GM04504 (cell line): ENCODE measurements at regions not wholly inside any gene's neighbourhood (a gene's known extent, or its start where the extent isn't known, plus 50 kb on each side); places are given as distances from the start of the nearest gene placed in this dataset.
A peak's percentile ranks its signal among the peaks of the same experiment; 100 is the strongest.

Source experiments
- DNase-seq: peaks from one replicate; pipeline ENCODE4 v3.0.0-alpha.2; 2012; ENCODE audit warnings: low read depth

GRCh38 chr6:44062771-44063560 is 64.3 kb downstream of the MRPL14 start:
- DNase-seq, result no peak

- no peak for DNase-seq
Measured at GRCh38 chr6:44062105-44062770, 65.0 kb downstream of the MRPL14 start.

GRCh38 chr6:44061375-44062104 is 65.7 kb downstream of the MRPL14 start:
- no peak for DNase-seq

- DNase-seq, result no peak
Measured at GRCh38 chr6:44060612-44061374, 66.5 kb downstream of the MRPL14 start.

GRCh38 chr6:44059359-44060346 is 67.6 kb downstream of the MRPL14 start:
- no peak for DNase-seq

- peak; percentile 95 for DNase-seq
Measured at GRCh38 chr6:44058617-44059358, 68.5 kb downstream of the MRPL14 start.

GRCh38 chr6:44057931-44058616 is 69.2 kb downstream of the MRPL14 start:
- no peak for DNase-seq

- DNase-seq, result no peak
Measured at GRCh38 chr6:44057238-44057930, 69.9 kb downstream of the MRPL14 start.

- DNase-seq, result no peak
Measured at GRCh38 chr6:44056392-44057237, 70.6 kb downstream of the MRPL14 start.

GRCh38 chr6:44054721-44055559 is 72.3 kb downstream of the MRPL14 start:
- DNase-seq, result no peak

GRCh38 chr6:44053760-44054556 is 73.3 kb downstream of the MRPL14 start:
- no peak for DNase-seq

GRCh38 chr6:44053106-44053756 is 74.0 kb downstream of the MRPL14 start:
- DNase-seq, result no peak

- peak; percentile 73 for DNase-seq
Measured at GRCh38 chr6:44052419-44053023, 74.7 kb downstream of the MRPL14 start.

GRCh38 chr6:44051515-44051914 is 75.7 kb downstream of the MRPL14 start:
- DNase-seq, result no peak

- no peak for DNase-seq
Measured at GRCh38 chr6:44050872-44051505, 76.3 kb downstream of the MRPL14 start.
